HAP-1 (cell line): ENCODE measurements at regions not wholly inside any gene's neighbourhood (a gene's known extent, or its start where the extent isn't known, plus 50 kb on each side); places are given as distances from the start of the nearest gene placed in this dataset.
A peak's percentile ranks its signal among the peaks of the same experiment; 100 is the strongest.
"Not testable (repeated sequence)": the region's sequence is repeated elsewhere in the genome, so short reads cannot be mapped to it uniquely, and the experiment has no call there.

ENCODE experiments used
- DNase-seq, 2 experiments: peaks; one replicate each; pipeline ENCODE4 v3.0.0-alpha.2; 2016 to 2020; ENCODE audit warnings: low spot score in 2 of 2
- H3K27me3 ChIP-seq: fragments of 250-450 bp; sonication (Bioruptor Pico); 2 replicates; pipeline ENCODE4 v1.5.1; 2020; ENCODE audit warnings: low read depth, mild to moderate bottlenecking, moderate library complexity
- H3K36me3 ChIP-seq: fragments of 250-450 bp; sonication (Bioruptor Pico); replicated peaks from 2 replicates; pipeline ENCODE4 v1.5.1; 2020; ENCODE audit warnings: mild to moderate bottlenecking
- H3K4me1 ChIP-seq: fragments of 250-450 bp; sonication (Bioruptor Pico); 2 replicates; pipeline ENCODE4 v1.5.1; 2020; ENCODE audit warnings: mild to moderate bottlenecking
- H3K4me3 ChIP-seq: fragments of 250-450 bp; sonication (Bioruptor Pico); 2 replicates; pipeline ENCODE4 v1.5.1; 2020; ENCODE audit warnings: mild to moderate bottlenecking, moderate library complexity
- H3K9me3 ChIP-seq: fragments of 250-450 bp; sonication (Bioruptor Pico); 2 replicates; pipeline ENCODE4 v1.5.1; 2020; ENCODE audit warnings: mild to moderate bottlenecking, moderate library complexity
- in situ Hi-C: fragments of 300-500 bp; cut with MboI; formaldehyde crosslinking; loops from 3 replicates; pipeline ENCODE4 v1.14.3; 2020; ENCODE audit warnings: low sequenced_read_pairs, inconsistent platforms, mixed read lengths

DNA sequence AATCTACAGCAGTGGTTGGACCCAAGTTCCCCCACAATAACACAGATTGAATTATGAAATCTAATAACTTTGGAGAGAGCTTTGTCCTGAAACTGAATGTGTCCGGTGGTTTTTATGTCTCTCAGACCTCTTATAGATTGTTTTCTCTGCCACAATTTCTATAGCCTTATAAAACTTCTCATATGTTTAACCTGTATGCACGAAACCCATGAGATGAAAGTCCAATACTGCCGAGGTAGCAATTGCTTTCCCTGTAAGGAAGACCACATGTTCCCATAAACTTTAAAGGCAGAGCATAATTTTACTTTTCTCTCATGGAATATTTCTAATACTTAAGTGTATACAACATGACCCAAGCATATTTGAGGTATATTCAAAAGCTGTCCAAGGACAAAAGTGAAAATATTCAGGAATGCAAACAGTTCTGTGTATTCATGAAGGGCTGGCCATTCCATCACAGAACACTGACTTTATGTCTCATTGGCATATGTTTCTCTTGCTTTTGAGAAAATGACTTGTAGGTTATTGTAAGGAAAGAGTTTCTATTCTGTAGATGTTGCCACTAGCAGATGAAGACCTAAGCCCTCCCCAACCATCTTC lies 94.4 kb upstream of the TLE4 start:
- Histone ChIP-seq H3K4me3 (no peak overlapping the region), H3K4me1 (no peaks in the 10 kb centered on the region), H3K27me3 (no peaks in the 10 kb centered on the region), H3K36me3 (no peaks in the 10 kb centered on the region), H3K9me3 (0 out of 2 replicates have a peak, but pooled peaks cover 2% of the 10 kb centered on the region)
- in situ Hi-C loops, result no loop called here
- DNase-seq, result no peak

DNA sequence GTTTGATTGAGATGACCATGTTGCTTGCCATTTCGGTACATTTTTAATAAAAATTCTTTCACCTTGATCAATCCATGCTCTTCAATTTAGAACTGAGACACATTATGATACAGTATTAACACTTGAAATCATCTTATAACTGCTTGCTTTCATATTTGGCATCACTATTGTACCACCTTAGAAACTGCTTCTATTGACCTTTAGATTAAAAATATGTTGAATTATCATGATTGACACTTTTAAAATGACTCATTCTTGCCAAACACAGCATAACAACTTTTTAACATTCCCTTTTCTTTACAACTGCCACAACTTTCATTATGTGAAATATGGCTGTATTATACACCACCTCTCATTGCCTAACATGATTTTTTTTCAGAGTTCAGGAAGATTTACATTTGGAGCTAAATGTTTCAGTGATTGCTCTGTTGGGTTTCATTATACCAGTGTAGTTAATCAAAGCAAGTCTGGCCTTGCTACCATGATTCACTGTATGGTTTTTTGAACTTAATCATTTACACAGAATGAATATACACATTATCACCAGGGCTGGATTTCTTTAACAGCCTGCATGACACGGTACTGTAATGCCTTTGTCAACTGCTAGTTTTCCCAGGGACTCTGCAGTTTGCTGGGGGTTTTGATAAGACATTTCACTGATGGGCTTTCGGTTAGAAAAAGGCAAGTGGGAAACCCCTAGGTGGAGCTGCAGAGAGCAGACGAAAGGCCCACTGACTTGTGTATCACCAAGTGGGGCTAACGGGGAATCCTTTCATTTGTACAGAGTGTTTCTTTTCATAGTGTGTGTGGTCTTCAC lies 93.6 kb upstream of the TLE4 start:
- no peaks in the 10 kb centered on the region for H3K27me3 ChIP-seq
- H3K36me3 ChIP-seq, result no peaks in the 10 kb centered on the region
- H3K4me3 ChIP-seq, result no peak overlapping the region
- H3K9me3 ChIP-seq, result 0 out of 2 replicates have a peak, but pooled peaks cover 2% of the 10 kb centered on the region
- H3K4me1 ChIP-seq, result no peaks in the 10 kb centered on the region
- in situ Hi-C loops, result no loop called here
- peak in 1 of 2 experiments; percentile 26 for DNase-seq

DNA sequence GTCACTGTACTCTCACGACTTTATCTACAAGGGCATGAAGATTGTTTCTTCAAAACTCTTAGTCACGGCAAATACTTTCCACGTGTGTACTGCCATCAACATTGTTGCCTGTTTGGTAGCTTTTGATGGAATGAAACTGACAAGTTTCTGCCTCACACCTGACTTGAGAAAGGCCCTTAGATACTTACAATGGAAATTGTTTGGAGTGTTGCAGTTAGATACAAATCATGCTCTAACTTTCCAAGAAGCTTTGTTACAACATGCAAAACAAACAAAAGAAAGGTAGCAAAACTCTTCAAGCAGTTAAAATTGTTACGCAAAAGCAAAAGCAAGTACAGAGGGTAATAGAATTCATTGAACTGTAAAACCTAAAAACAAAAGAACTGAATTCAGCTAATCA lies 91.1 kb upstream of the TLE4 start:
- Histone ChIP-seq H3K27me3 (no peaks in the 10 kb centered on the region), H3K4me3 (no peak overlapping the region), H3K9me3 (0 out of 2 replicates have a peak, but pooled peaks cover 2% of the 10 kb centered on the region), H3K4me1 (no peaks in the 10 kb centered on the region), H3K36me3 (no peaks in the 10 kb centered on the region)
- DNase-seq, result no peak
- in situ Hi-C loops, result no loop called here

DNA sequence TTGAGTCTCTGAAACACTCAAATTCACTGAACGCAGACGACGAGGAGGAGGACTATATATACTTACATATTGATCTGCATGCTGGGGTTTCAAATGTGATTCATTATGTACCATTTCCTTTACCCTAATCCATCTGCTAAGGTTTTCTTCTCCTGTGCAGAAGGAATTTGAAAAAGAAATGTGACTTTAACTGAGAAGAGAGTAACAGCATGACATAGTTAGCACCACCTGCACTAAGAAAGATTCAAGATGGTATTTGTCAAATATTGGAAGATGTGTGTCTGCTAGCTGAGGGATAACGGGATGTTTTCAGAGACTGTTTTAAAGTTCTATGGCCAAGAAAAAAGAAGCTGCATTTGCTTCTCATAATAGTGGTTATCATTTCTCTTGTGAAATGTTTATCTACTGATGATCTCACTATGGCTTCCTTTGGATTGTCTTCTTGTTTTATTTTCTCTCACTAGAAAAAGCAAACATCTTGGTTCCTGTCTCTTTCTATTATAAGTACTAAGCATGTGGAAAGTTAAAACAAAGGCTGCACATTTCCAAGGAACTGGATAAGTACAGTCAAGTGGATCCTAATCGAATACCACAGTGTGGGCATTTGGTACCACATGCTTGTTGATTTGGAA lies 89.8 kb upstream of the TLE4 start:
- H3K4me1 ChIP-seq, result no peaks in the 10 kb centered on the region
- H3K27me3 ChIP-seq, result no peaks in the 10 kb centered on the region
- in situ Hi-C loops, result no loop called here
- H3K36me3 ChIP-seq, result no peaks in the 10 kb centered on the region
- no peak for DNase-seq
- 0 out of 2 replicates have a peak, but pooled peaks cover 2% of the 10 kb centered on the region for H3K9me3 ChIP-seq
- no peak overlapping the region for H3K4me3 ChIP-seq

GRCh38 chr9:79485258-79485657 lies 86.5 kb upstream of the TLE4 start:
- Histone ChIP-seq H3K4me3 (no peak overlapping the region), H3K27me3 (no peaks in the 10 kb centered on the region), H3K9me3 (no peaks in the 10 kb centered on the region), H3K36me3 (no peaks in the 10 kb centered on the region), H3K4me1 (no peaks in the 10 kb centered on the region)
- in situ Hi-C loops, result no loop called here
- no peak for DNase-seq

DNA sequence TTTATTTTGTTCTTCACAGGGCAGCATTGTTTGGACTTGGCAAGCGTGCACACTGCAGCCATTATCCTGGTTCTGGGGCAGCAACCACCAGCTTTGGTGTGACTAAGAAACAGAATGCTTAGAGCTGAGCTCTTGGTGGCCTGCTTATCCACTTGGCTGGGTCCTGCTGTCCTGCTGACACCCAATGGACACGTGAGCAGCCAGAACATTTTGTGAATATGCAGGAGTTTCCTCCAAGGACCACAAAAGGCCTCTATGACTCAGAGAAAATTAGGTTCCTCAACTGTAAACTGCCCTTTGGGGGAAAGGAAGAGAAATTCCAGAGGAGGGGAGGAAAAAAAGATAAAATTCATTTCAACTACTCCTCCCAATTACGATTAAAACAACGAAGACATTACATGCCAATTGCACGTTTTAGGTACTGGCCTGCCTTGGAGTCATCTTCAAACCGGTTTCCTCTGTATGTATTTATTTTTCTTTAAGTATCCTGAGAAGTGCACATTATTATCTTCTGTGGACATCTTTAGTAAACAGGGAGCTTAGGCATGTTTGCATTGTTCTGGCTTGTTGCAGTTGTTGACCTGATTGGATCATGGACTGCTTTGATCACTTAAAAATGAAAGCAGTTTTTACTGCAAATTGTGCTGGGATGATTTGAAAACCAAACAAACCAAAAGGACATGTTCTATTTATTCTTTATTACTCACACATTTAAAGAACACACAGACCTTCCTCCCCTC lies 82.3 kb upstream of the TLE4 start:
- no peak overlapping the region for H3K4me3 ChIP-seq
- H3K36me3 ChIP-seq, result no peaks in the 10 kb centered on the region
- no peak for DNase-seq
- no peaks in the 10 kb centered on the region for H3K27me3 ChIP-seq
- no peaks in the 10 kb centered on the region for H3K9me3 ChIP-seq
- in situ Hi-C loops, result no loop called here
- H3K4me1 ChIP-seq, result no peaks in the 10 kb centered on the region

DNA sequence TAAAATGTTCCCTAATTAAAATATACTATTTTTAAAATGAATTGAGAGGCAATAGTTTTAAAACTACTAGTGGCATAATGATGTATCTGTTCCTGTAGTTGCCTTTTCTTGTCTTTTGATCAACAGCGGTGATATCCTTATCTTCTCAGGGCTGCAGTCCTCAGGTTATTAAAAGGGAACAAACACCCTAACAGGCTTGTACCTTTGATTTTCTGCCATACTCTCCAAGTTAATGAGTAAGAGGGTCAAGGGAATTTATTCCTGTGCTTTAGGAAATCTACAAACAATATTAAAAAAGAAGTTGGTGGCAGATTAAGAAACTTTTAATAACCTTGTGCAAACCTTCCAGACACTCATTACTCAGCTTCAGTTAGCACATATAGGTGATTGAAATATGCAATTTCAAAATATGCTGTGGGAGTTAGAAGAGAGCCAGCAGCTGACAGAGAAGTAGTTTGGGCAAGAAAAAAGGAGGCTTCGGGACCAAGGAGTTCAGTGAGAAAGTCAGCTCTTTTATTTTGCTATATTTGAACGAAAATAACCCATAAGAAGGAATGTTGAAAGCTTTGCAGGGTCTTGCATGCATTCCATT lies 81.0 kb upstream of the TLE4 start:
- Histone ChIP-seq H3K36me3 (no peaks in the 10 kb centered on the region), H3K4me1 (no peaks in the 10 kb centered on the region), H3K4me3 (no peak overlapping the region), H3K9me3 (no peaks in the 10 kb centered on the region), H3K27me3 (no peaks in the 10 kb centered on the region)
- in situ Hi-C loops, result no loop called here
- no peak for DNase-seq

DNA sequence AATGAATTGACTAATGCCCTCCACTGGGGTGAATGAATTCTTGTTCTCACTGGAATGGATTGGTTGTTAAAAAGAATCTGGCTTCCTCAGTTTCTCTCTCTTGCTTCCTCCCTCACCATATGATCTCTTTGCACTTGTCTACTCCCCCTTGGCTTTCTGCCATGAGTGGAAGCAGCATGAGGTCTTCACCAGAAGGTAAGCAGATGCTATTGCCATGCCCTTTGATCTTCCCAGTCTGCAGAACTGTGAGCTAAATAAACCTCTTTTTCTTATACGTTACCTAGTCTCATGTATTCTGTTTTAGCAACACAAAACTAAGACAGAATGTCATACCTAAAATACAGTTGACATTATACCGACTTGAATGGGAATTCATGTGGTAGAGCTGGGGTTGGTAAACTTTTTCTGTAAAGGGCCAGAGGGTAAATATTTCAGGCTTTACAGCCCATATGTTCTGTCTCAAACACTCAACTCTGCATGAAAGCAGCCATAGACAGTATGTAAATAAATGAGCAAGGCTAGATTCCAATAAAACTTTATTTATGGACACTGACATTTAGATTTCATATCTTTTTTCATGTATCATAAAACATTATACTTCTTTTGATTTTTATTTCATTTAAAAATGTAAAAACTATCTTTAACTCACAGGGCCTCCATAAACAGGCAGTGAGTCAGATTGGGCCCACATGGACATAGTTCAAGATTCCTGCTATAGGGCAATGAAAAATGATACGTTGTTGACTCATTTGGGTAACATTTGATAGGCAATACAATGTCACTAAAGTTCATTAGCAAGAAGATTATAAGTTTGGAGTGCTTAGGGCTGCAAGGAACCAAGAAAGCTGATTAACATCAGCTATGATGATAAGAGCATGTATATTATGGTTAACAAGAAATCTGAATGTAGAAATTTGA lies 79.4 kb upstream of the TLE4 start:
- in situ Hi-C loops, result no loop called here
- Histone ChIP-seq H3K27me3 (no peaks in the 10 kb centered on the region), H3K9me3 (no peaks in the 10 kb centered on the region), H3K4me3 (no peak overlapping the region), H3K4me1 (no peaks in the 10 kb centered on the region), H3K36me3 (no peaks in the 10 kb centered on the region)
- DNase-seq, result no peak

DNA sequence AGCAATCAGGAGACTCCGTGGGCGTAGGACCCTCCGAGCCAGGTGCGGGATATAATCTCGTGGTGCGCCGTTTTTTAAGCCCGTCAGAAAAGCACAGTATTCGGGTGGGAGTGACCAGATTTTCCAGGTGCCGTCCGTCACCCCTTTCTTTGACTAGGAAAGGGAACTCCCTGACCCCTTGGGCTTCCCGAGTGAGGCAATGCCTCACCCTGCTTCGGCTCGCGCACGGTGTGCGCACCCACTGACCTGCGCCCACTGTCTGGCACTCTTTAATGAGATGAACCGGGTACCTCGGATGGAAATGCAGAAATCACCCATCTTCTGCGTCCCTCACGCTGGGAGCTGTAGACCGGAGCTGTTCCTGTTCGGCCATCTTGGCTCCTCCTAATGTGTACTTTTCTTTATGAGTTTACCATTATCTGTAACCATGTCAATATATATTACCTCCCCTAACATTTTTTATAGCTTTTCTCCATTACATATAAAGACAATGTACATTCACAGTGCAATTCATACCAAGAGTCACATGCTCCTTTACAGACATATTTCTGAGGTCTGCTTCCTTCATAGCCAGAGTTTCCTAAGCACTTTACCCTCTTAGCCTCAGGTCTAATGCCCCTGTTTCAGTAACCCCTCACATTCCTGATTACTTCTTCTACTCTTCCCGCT lies 71.4 kb upstream of the TLE4 start:
- in situ Hi-C loops, H3K4me3 ChIP-seq, H3K27me3 ChIP-seq, DNase-seq, H3K36me3 ChIP-seq, H3K9me3 ChIP-seq, H3K4me1 ChIP-seq: not testable (repeated sequence)

DNA sequence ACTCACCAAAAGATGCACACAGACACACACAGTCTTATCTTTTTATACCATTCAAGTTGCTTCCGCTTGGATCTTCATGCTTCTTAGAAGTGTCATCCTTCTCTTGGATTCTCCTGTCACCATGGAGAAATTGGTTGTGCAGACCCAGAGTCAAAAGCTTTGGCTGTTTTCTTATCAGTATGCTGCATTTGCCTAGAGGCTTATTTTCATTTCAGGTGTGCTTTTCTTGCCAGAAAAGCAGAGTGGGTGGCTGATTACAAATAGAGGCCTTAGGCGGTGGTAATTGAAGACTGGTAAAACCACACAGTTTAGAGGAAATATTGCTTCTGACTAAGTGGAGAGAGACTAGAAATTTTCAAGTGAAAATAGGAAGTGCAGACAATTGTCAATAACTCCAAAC lies 70.2 kb upstream of the TLE4 start:
- DNase-seq, result no peak
- no peaks in the 10 kb centered on the region for H3K27me3 ChIP-seq
- in situ Hi-C loops, result no loop called here
- no peaks in the 10 kb centered on the region for H3K9me3 ChIP-seq
- H3K4me1 ChIP-seq, result no peaks in the 10 kb centered on the region
- H3K36me3 ChIP-seq, result no peaks in the 10 kb centered on the region
- H3K4me3 ChIP-seq, result no peak overlapping the region

GRCh38 chr9:79507801-79508200 lies 64.0 kb upstream of the TLE4 start:
- H3K36me3 ChIP-seq, result no peaks in the 10 kb centered on the region

DNA sequence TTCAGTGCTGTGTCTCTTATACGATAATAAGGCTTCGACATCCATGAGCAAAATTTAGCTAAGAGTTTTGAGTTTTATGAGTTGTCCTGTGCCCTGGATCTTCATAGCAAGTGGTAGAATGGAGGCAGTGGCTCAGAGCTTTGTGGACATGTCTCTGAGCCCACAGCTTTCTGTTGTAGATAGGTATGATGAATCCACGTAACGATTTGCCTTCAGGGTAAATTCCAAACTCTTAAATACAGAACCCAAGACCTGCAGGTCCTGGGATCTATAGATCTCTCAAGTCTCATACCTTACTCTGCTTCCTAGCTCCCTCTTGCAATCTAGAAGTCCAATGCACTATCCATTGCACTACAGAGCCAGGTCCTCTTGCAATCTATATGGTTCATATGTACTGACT lies 59.5 kb upstream of the TLE4 start:
- no peaks in the 10 kb centered on the region for H3K36me3 ChIP-seq
- no peaks in the 10 kb centered on the region for H3K27me3 ChIP-seq
- DNase-seq, result no peak
- no peak overlapping the region for H3K4me3 ChIP-seq
- in situ Hi-C loops, result no loop called here
- H3K9me3 ChIP-seq, result no peaks in the 10 kb centered on the region
- H3K4me1 ChIP-seq, result no peaks in the 10 kb centered on the region

More at GRCh38 chr9:79507801-79508200, 64.0 kb upstream of the TLE4 start:
- in situ Hi-C loops, result no loop called here
- Histone ChIP-seq H3K27me3 (no peaks in the 10 kb centered on the region), H3K4me1 (no peaks in the 10 kb centered on the region), H3K4me3 (no peak overlapping the region), H3K9me3 (no peaks in the 10 kb centered on the region)
- no peak for DNase-seq
